SH-SY5Y (cell line): ENCODE measurements at regions not wholly inside any gene's neighbourhood (a gene's known extent, or its start where the extent isn't known, plus 50 kb on each side); places are given as distances from the start of the nearest gene placed in this dataset.

ENCODE experiments used
- GATA2 ChIP-seq: IDR thresholded peaks from 2 replicates; pipeline ENCODE4 v1.6.1; 2011; ENCODE audit warnings: mild to moderate bottlenecking, low read depth, low read length
- GATA3 ChIP-seq: IDR thresholded peaks from 2 replicates; pipeline ENCODE4 v1.6.1; 2011; ENCODE audit warnings: low read depth, mild to moderate bottlenecking, low read length, moderate library complexity

DNA sequence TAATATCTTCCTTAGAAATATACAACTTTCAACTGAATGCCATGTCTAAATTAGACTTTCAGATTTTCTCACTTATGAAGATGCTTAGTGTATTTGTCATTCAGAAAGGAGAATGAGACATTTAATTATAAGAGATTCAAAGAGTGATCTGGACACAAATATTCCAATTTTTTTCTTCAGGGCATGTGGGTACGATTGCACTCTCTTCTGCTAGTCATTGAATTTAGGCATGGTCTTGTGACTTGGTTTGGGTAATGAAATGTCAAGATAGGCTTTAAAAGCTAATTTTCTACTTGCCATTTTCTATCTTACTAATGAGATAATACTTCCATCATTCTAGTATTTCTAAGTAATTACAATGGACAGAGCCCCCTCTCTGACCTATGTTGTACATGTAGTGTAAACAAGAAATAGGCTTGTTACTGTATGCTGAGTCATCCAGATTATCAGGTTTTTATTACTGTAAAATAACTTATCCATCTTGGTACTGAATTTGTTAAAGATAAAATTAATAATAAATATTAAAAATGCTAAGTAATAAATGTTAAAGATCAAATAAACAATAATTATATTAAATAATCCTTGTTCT lies 770.8 kb upstream of the BCHE start:
- TF ChIP-seq GATA2 (no peak), GATA3 (no peak)

DNA sequence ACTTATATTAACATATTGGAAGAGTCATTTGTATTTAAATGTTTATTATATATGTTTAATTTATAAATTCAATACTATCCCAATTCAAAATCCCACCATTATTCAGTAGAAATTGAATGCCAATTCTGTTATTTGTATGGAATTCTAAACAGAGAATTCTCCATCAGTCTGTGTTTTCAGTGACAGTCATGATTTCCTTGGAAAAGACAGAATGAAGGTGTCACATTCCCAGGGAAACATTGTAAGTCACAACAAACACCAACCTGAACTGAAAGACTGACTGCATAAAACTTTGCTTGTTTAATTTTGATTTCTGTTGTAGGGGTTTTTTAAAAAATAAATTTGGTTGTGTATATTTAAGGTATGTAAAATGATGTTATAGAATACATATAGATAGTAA lies 769.8 kb upstream of the BCHE start:
- no peak for TF ChIP-seq GATA2
- TF ChIP-seq GATA3 = no peak

DNA sequence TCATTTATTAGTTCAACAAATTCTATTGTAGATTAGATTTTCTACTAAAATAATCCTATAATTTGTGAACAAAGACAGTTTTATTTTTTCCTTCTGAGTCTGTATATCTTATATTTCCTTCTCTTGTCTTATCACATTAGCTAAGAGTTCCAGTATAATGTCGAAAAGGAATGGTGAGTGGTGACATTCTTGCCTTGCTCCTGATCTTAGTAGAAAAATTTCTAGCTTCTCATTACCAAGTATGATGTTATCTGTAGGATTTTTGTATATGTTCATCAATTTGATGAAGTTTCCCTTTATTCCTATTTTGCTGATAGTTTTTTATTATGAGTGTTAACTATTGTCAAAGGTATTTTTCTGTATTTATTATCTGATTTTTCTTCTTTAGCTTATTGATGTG lies 756.6 kb upstream of the BCHE start:
- no peak for TF ChIP-seq GATA3
- TF ChIP-seq GATA2 = no peak

- TF ChIP-seq GATA2 (no peak), GATA3 (no peak)
These were observed 745.0 kb upstream of the BCHE start for GRCh38 chr3:166582236-166582635.

DNA sequence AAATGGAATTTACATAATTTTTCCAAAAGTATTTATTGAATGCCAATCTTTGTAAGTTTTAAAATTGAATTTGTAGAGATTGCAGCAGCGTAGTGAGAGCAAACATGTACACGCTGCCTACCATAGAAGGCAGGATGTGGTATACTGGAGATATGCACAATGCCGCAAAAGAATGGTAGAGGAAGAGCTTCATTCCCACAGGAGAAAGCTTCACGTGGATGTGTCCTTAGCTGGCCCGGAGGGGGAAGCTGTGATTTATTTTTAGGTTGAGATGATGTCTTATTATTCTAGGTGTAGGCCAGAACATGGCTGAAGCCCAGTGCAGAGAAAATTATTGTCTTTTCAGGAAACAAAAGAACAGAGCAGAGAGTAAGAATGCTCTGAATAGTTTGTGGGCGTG lies 743.3 kb upstream of the BCHE start:
- TF ChIP-seq GATA2 (no peak), GATA3 (no peak)

DNA sequence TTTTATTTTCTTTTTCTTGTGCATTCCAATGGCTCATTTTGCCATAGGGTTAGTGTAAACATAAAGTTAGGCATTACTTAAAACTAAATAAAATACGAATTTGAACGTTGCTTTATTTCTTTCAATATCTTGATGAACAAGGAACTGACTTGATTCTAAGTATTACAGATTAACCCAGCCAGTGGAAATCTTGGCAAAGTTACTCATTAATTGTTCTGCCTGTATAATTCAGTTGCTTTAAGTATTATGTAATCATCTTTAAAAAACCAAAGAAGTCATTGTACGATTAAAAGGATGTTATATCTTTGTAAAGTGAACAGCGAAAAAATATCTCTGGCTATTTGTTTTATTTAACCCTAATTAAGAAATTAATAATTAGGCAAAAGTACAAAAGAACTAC lies 737.9 kb upstream of the BCHE start:
- no peak for TF ChIP-seq GATA2

GRCh38 chr3:166570102-166570501 lies 732.9 kb upstream of the BCHE start:
- TF ChIP-seq GATA3 (no peak), GATA2 (no peak)

GRCh38 chr3:166569589-166569988 lies 732.4 kb upstream of the BCHE start:
- no peak for TF ChIP-seq GATA2
- no peak for TF ChIP-seq GATA3

- TF ChIP-seq GATA2 = no peak
- no peak for TF ChIP-seq GATA3
These were observed 723.0 kb upstream of the BCHE start for GRCh38 chr3:166560253-166560652.

- TF ChIP-seq GATA3 (no peak), GATA2 (no peak)
These were observed 719.7 kb upstream of the BCHE start for GRCh38 chr3:166556955-166557354.

- TF ChIP-seq GATA2 = no peak
- TF ChIP-seq GATA3 = no peak
These were observed 716.8 kb upstream of the BCHE start for GRCh38 chr3:166554023-166554422.

- TF ChIP-seq GATA3 = no peak
- TF ChIP-seq GATA2 = no peak
These were observed 696.5 kb upstream of the BCHE start for GRCh38 chr3:166533740-166534139.

DNA sequence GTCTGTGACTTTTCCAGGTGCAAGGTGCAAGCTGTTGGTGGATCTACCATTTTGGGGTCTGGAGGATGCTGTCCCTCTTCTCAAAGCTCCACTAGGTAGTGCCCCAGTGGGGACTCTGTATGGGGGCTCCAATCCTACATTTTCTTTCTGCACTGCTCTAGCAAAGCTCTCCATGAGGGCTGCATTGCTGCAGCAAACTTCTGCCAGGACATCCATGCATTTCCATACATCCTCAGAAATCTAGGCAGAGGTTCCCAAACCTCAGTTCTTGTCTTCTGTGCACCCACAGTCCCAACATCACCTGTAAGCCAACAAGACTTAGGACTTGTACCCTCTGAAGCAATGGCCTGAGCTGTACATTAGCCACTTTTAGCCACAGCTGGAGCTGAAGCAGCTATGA lies 694.5 kb upstream of the BCHE start:
- TF ChIP-seq GATA3 (no peak), GATA2 (no peak)

GRCh38 chr3:166527325-166527724 lies 690.1 kb upstream of the BCHE start:
- TF ChIP-seq GATA3 = no peak
- TF ChIP-seq GATA2 = no peak

DNA sequence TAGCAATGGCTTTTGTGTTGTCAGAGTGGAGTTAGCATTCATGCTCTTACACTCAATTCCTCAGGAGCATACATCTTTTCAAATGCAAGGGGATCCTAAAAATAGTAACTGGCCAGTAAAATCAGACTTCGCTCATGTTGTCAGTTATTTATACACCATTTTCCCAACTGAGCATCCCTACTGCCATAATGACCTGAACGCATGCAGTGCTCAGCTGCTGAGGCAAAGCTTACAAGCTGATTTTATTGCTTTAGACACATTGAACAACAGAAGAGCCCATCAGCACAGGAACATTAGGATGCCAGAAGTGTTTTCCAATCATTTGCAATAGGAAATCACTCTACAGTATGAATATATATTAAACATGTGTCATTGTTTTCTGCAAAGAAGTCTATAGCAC lies 689.7 kb upstream of the BCHE start:
- TF ChIP-seq GATA3 = no peak
- no peak for TF ChIP-seq GATA2

DNA sequence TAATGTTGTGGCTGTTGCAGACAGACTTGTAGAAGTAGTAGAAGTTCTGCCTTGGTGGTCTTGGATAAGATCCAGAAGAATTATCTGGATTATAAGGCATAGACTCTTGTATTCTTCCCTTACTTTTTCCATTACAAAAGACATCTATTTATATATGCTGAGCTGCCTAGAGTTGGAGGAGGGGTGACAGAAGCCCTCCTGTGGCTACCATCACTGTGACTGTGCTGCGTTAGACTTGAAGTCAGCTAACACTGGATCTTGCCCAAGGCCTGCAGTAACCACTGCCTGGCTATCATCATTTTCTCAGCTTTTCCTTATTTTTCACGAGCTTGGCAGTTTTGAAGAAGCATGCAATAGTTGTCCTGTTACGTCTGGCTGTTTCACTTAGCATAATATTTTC lies 684.8 kb upstream of the BCHE start:
- TF ChIP-seq GATA3 (no peak), GATA2 (no peak)
